HCT116 (cell line): ENCODE measurements at regions not wholly inside any gene's neighbourhood (a gene's known extent, or its start where the extent isn't known, plus 50 kb on each side); places are given as distances from the start of the nearest gene placed in this dataset.

Experiments used
- ATF3 ChIP-seq: IDR thresholded peaks from 2 replicates; pipeline ENCODE4 v1.6.1; 2012
- CTCF ChIP-seq, 3 experiments: fragments of 200-600 bp in 1 of 3; sonication (generic) in 1 of 3; IDR thresholded peaks in 2 of 3; conservative IDR thresholded peaks in 1 of 3; 2 replicates each; pipeline ENCODE4 v1.5.1; 2012 to 2017; ENCODE audit warnings: low read depth in 2 of 3, low read length in 2 of 3, antibody characterized with exemption in 1 of 3, borderline replicate concordance in 1 of 3, control low read depth in 1 of 3, mild to moderate bottlenecking in 1 of 3, mixed read lengths in 1 of 3, mixed run types in 1 of 3, moderate library complexity in 1 of 3; ENCODE audit not compliant: insufficient read depth in 1 of 3

- TF ChIP-seq CTCF (IDR thresholded peaks at IDR 0.05 in 2 of 3, conservative IDR thresholded peaks at IDR 0.05 in 1 of 3; ENCODE audit: borderline replicate concordance in 1 of 3, insufficient read depth in 1 of 3, low read depth in 2 of 3, low read length in 2 of 3) (no peak), ATF3 (no peak)
Measured at GRCh38 chr10:16199216-16199615, 237.6 kb upstream of the PTER start.
